GM12878 (cell line): ENCODE measurements at regions not wholly inside any gene's neighbourhood (a gene's known extent, or its start where the extent isn't known, plus 50 kb on each side); places are given as distances from the start of the nearest gene placed in this dataset.

Experiments
- ATAC-seq: fragments of 200-7000 bp; cut with Tn5 transposase; 3 replicates; pipeline ENCODE4 v1.9.1; 2020; ENCODE audit warnings: mild to moderate bottlenecking, moderate library complexity
- BruUV-seq: library from RNA; stranded (reverse); fragments of 400-500 nt; replicated peaks from 2 replicates; lab custom pipeline; 2021; lab: Mats Ljungman, UMichigan
- CTCF ChIA-PET: fragments of 300-600 bp; sonication (Branson Sonifier 250); formaldehyde crosslinking; extraction: SDS; loops from one replicate; lab custom pipeline; 2021; ENCODE audit warnings: inconsistent platforms; lab: Yijun Ruan, JAX
- POLR2A ChIA-PET: fragments of 350-600 bp; formaldehyde crosslinking; extraction: SDS; loops from one replicate; lab custom pipeline; 2021; ENCODE audit warnings: inconsistent platforms; lab: Charles Lee
- RAD21 ChIA-PET: fragments of 300-600 bp; sonication (Branson Sonifier 250); formaldehyde crosslinking; loops from one replicate; lab custom pipeline; 2023; ENCODE audit warnings: antibody characterized with exemption; ENCODE audit not compliant: unreplicated experiment; lab: Charles Lee
- SMC1A ChIA-PET: fragments of 300-600 bp; sonication (Branson Sonifier 250); formaldehyde crosslinking; loops from one replicate; lab custom pipeline; 2023; ENCODE audit not compliant: unreplicated experiment, uncharacterized antibody; lab: Charles Lee
- DNase-seq: peaks from one replicate; pipeline ENCODE4 v3.0.0-alpha.2; 2011; ENCODE audit warnings: low read depth, low spot score
- FAIRE-seq: peaks from 3 replicates; lab custom pipeline; 2011; peaks lifted over from hg19 to GRCh38; lab: Jason Lieb, UNC
- H2AFZ ChIP-seq: 2 replicates; pipeline ENCODE4 v1.6.0; 2011; ENCODE audit warnings: low read depth, low read length, control low read depth; ENCODE audit not compliant: control insufficient read depth
- H3K27ac ChIP-seq: 2 replicates; pipeline ENCODE4 v1.5.1; 2011; ENCODE audit warnings: control low read depth; ENCODE audit not compliant: control insufficient read depth, insufficient read depth
- H3K27me3 ChIP-seq, 2 experiments: replicated peaks in 1 of 2; 2 replicates each; pipeline versions ENCODE4 v1.6.0 to v1.6.1; 2011; ENCODE audit warnings: low read length in 1 of 2; ENCODE audit not compliant: control insufficient read depth in 2 of 2, insufficient read depth in 2 of 2
- H3K36me3 ChIP-seq, 2 experiments: 2 replicates each; pipeline ENCODE4 v1.5.1; 2011; ENCODE audit warnings: low read length in 1 of 2; ENCODE audit not compliant: control insufficient read depth in 2 of 2, insufficient read depth in 2 of 2
- H3K4me1 ChIP-seq: 2 replicates; pipeline ENCODE4 v1.6.1; 2011; ENCODE audit warnings: mild to moderate bottlenecking, low read length, moderate library complexity, mixed read lengths; ENCODE audit not compliant: control insufficient read depth, insufficient read depth
- H3K4me2 ChIP-seq: 2 replicates; pipeline ENCODE4 v1.6.0; 2011; ENCODE audit warnings: control low read depth; ENCODE audit not compliant: control insufficient read depth, insufficient read depth
- H3K4me3 ChIP-seq: fragments of 200-600 bp; sonication (generic); 2 replicates; pipeline ENCODE4 v1.5.1; 2016
- H3K79me2 ChIP-seq: 2 replicates; pipeline ENCODE4 v1.6.0; 2011; ENCODE audit warnings: low read length; ENCODE audit not compliant: control insufficient read depth, insufficient read depth
- H3K9ac ChIP-seq: 2 replicates; pipeline ENCODE4 v1.8.0; 2011; ENCODE audit warnings: low read length, control low read depth, mixed read lengths; ENCODE audit not compliant: control insufficient read depth, insufficient read depth
- H3K9me3 ChIP-seq: replicated peaks from 3 replicates; pipeline ENCODE4 v1.5.1; 2011; ENCODE audit warnings: mild to moderate bottlenecking, low read length; ENCODE audit not compliant: control insufficient read depth, insufficient read depth
- H4K20me1 ChIP-seq: 2 replicates; pipeline ENCODE4 v1.6.0; 2011; ENCODE audit not compliant: control insufficient read depth, insufficient read depth
- JUND ChIP-seq: IDR thresholded peaks from 2 replicates; pipeline ENCODE4 v1.6.1; 2012; ENCODE audit warnings: low read depth, mild to moderate bottlenecking, low read length, improper control_type of control experiment, moderate library complexity
- KLF5 ChIP-seq: fragments of 450-650 bp; IDR thresholded peaks from 2 replicates; pipeline ENCODE4 v1.6.1; 2014; ENCODE audit warnings: mild to moderate bottlenecking; ENCODE audit not compliant: partially characterized antibody
- PBX3 ChIP-seq: IDR thresholded peaks from 2 replicates; pipeline ENCODE4 v1.6.1; 2011; ENCODE audit warnings: mild to moderate bottlenecking, low read depth, low read length, moderate library complexity; ENCODE audit not compliant: insufficient replicate concordance
- RAD21 ChIP-seq: IDR thresholded peaks from 2 replicates; pipeline ENCODE4 v1.6.1; 2011; ENCODE audit warnings: mild to moderate bottlenecking, low read depth, low read length, moderate library complexity; ENCODE audit not compliant: insufficient read depth
- RBBP5 ChIP-seq: fragments of 200-600 bp; sonication (generic); conservative IDR thresholded peaks from 2 replicates; pipeline ENCODE4 v1.6.1; 2016
- SREBF1 ChIP-seq: IDR thresholded peaks from 2 replicates; pipeline ENCODE4 v1.6.1; 2012; ENCODE audit warnings: mild to moderate bottlenecking, low read length
- TBL1XR1 ChIP-seq: IDR thresholded peaks from 2 replicates; pipeline ENCODE4 v1.6.1; 2012; ENCODE audit warnings: low read depth, low read length, improper control_type of control experiment
- TCF3 ChIP-seq: IDR thresholded peaks from 2 replicates; pipeline ENCODE4 v1.6.1; 2012; ENCODE audit warnings: low read depth, mild to moderate bottlenecking, low read length, borderline replicate concordance; ENCODE audit not compliant: insufficient read depth
- WGBS: methylation state at CpG from one replicate; pipeline ENCODE4 v1.1.6; 2016; ENCODE audit warnings: low lambda C conversion rate; ENCODE audit not compliant: insufficient replicate concordance, insufficient coverage; ENCODE audit errors: missing lambda C conversion rate; 5-methylcytosine and 5-hydroxymethylcytosine counted together
- in situ Hi-C: fragments of 300-500 bp; cut with MboI; formaldehyde crosslinking; loops from 9 replicates; pipeline ENCODE4 v1.14.3; 2018; ENCODE audit warnings: mixed read lengths
- intact Hi-C: fragments of 100-400 bp; cut with micrococcal nuclease; formaldehyde crosslinking; loops from one replicate; pipeline ENCODE4 v1.14.2; 2022; ENCODE audit not compliant: unreplicated experiment

GRCh38 chr11:101202614-101203013 is 73.0 kb upstream of the PGR start (continued):
- TF ChIP-seq PBX3 = no peak
- no peak for TF ChIP-seq RAD21

GRCh38 chr11:101199416-101199815 is 69.8 kb upstream of the PGR start:
- in situ Hi-C loops (no loop called here), intact Hi-C loops (no loop called here)
- H3K36me3 ChIP-seq = no peaks in the 10 kb centered on the region
- H3K4me1 ChIP-seq = no peaks in the 10 kb centered on the region
- ChIA-PET CTCF (no interaction called here), POLR2A (no interaction called here), RAD21 (no interaction called here), SMC1A (no interaction called here)
- ATAC-seq (no peak), FAIRE-seq (no peak)
- no TSS peak for BruUV-seq
- no peaks in the 10 kb centered on the region for H3K79me2 ChIP-seq
- 0% methylated on average over 2 of the region's 2 CpGs for WGBS
- H3K4me3 ChIP-seq = no peak overlapping the region
- H3K27ac ChIP-seq = no peak overlapping the region
- H3K9ac ChIP-seq = no peak overlapping the region
- H3K27me3 ChIP-seq = no peaks in the 10 kb centered on the region
- H2AFZ ChIP-seq = no peak overlapping the region
- TF ChIP-seq JUND = no peak
- no peak for TF ChIP-seq RBBP5
- no peak for TF ChIP-seq TCF3
- no peak for TF ChIP-seq KLF5
- no peak for TF ChIP-seq SREBF1
- TF ChIP-seq TBL1XR1 = no peak
- TF ChIP-seq, all 136 proteins: peak for 0
- DNase-seq = no peak
- no peaks in the 10 kb centered on the region for H3K9me3 ChIP-seq
- no peak overlapping the region for H3K4me2 ChIP-seq
- no peaks in the 10 kb centered on the region for H4K20me1 ChIP-seq
